NCI-H1092 (cell line): ENCODE measurements at regions not wholly inside any gene's neighbourhood (a gene's known extent, or its start where the extent isn't known, plus 50 kb on each side); places are given as distances from the start of the nearest gene placed in this dataset.
"Not testable (repeated sequence)": the region's sequence is repeated elsewhere in the genome, so short reads cannot be mapped to it uniquely, and the experiment has no call there.

Source experiments
- DNase-seq: peaks from one replicate; lab custom pipeline; 2025; lab: John Stamatoyannopoulos, UW

GRCh38 chr13:52565324-52565723 lies 76.9 kb upstream of the HNRNPA1L2 start:
- not testable (repeated sequence) for DNase-seq

GRCh38 chr13:52569904-52570602 lies 72.2 kb upstream of the HNRNPA1L2 start:
- peak; percentile 19 for DNase-seq

GRCh38 chr13:52571163-52571562 lies 71.1 kb upstream of the HNRNPA1L2 start:
- DNase-seq, result not testable (repeated sequence)

GRCh38 chr13:52582962-52583361 lies 59.3 kb upstream of the HNRNPA1L2 start:
- not testable (repeated sequence) for DNase-seq
